GM18861 (cell line): ENCODE measurements at regions not wholly inside any gene's neighbourhood (a gene's known extent, or its start where the extent isn't known, plus 50 kb on each side); places are given as distances from the start of the nearest gene placed in this dataset.
A peak's percentile ranks its signal among the peaks of the same experiment; 100 is the strongest.

Experiments used
- ATAC-seq: cut with Tn5 transposase; IDR thresholded peaks from one replicate; pipeline ENCODE4 v1.9.1; 2021; ENCODE audit not compliant: unreplicated experiment

DNA sequence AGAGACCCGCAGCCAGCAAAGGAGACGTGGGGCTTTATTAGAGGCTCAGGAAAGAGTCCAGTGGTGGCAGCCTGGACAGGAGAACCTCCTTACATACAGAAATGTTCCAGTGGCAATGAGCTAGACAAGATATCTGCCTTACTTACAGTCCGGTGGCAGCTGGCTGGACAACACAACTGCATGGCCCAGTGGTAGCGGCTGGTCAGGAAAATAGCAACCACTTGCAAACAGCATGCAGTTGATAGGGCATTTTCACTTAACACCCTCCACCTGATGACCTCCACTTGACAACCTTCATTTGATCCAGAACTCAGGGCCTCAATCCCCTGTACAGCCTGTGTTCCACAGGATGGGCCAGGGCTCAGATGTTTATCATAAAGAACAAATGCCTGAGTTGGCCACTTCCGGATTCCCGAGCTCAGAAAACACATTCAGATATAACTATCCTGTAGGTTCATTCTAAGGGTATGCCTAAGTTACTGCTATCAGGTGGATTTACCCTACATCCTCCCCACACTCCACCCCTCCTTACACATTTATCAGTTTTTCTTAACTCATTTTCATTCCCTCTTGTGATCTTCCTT, 63.3 kb upstream of the ITPRID2 start:
- no peak for ATAC-seq

DNA sequence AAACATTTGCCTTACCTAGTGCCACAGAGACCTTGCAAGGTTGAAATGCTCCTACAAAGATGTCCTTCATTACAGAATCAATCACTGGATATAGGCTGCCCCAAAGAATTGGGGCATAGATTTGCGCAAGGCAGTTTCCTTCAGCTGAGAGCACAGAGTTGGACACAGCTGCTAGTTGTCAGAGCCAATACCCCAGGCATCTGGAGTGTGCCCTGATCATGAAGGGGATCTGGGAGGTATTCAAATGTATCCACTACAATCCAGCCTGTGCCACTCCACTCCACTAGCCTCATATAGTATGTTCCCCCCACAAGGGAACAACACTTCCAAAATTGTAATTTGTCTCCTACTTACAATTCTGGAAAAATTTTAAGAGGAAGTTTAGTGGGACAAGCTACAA, 62.3 kb upstream of the ITPRID2 start:
- no peak for ATAC-seq

DNA sequence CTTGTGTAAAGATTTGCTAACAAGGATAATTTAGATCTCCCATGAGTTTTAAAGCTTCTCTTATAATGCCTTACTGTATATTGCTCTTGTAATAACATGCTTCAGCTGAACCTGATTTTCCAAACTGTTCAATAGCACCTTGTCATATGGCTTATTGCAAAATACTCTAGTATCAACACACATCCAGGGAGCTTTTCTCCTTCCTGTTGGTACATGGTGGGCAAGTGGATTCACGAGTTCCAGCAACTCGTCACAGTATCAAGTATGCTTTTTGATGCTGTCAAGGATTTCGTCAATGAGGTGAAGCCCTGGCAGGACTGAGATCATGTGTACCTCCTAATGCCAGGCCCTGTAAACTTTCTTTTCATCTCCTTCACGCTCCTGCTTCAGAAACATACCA, 59.5 kb upstream of the ITPRID2 start:
- no peak for ATAC-seq

DNA sequence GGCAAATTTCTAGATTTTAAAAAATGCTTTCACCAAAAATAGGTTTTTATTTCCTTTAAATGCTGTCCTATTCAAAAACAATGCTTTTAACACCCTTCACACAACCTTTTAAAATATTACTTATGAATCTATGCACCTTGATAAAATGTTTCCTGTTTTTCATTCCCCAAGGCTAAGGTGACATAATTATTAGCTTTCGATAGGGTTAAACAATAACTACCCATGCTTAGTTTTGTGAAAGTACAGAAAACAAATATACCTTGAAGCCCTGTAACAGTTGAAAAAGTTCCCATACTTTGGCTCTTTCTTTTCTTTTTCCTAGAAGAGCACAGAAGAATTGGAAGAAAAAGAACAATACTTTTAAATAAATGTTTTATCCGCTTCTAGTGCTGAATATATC, 54.9 kb upstream of the ITPRID2 start:
- peak; percentile 85 for ATAC-seq

DNA sequence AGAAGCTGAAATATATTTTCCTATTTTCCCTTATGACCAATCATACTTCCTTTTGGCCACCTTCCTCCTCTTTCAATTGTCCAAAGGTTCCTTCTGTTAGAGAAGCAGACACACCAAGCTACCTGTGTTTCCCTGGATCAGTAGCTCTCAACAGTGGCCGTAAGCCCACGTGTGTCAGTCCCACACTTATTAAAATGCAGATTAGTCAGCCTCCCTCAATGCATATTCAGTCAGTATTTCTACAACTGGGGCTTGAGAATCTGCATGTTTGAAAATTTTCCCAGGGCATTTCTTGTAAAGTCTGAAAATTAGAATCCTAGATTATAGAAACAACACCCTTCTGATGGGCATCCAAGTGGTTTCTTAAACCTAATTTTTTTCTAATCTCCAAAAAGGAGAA, 54.0 kb upstream of the ITPRID2 start:
- no peak for ATAC-seq

DNA sequence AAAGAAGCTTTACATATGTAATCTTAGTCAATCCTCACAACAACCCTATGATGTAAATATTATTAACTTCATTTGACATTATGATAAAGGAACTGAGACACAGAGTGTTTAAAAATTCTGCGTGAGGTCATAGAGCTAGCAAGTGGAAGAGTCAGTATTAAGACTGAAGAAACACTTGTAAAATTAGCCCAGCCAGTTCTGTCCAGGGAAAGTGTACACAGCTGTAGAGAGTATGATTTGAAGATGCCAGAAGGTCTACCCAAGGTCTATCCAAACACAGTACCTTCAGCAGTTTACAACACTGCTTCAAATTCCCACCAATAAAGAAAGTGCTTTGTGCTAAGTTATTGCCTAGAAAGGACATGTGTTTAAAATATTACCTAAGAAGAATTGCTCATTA, 51.7 kb upstream of the ITPRID2 start:
- ATAC-seq = no peak

DNA sequence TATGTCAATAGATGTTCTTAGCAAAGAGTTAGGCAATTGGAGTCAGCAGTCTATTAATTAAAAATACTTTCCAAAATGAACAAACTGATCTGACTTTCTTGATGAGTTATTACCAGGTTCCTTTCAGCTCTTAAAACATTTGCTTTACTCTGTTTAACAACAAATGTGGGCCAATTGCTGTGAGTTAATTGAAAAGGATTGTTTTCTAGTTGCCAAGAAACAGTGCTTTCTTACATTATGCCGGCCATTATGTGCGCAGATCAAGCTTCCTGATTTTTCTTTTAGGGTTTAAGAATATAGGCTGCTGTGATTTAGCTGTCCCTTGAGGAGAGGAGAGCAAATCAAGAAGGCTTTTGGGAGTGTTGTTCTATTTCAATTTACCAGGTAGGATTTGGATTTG, 50.5 kb upstream of the ITPRID2 start:
- no peak for ATAC-seq
